Heart right ventricle (tissue), 16 donors: ENCODE measurements at regions not wholly inside any gene's neighbourhood (a gene's known extent, or its start where the extent isn't known, plus 50 kb on each side); places are given as distances from the start of the nearest gene placed in this dataset.

Source experiments
- ATAC-seq, 8 donors: fragments of 200-7000 bp; cut with Tn5 transposase; one replicate each; pipeline ENCODE4 v1.9.1; 2020; ENCODE audit warnings: mild to moderate bottlenecking in 8 of 8, moderate library complexity in 8 of 8, moderate number of reproducible peaks in 1 of 8
- DNase-seq, 2 donors: peaks; one replicate each; pipeline ENCODE4 v3.0.0-alpha.2; 2020
- H3K27ac ChIP-seq, 10 donors: fragments of 200-600 bp; sonication (generic) in 2 of 10; one replicate each; pipeline versions ENCODE4 v1.5.0 to v1.8.0; 2020 to 2022; ENCODE audit warnings: mild to moderate bottlenecking in 3 of 10
- H3K27me3 ChIP-seq, 7 donors: fragments of 200-600 bp; one replicate each; pipeline ENCODE4 v1.8.0; 2021 to 2022; ENCODE audit warnings: mild to moderate bottlenecking in 2 of 7
- H3K36me3 ChIP-seq, 9 donors: fragments of 200-600 bp; sonication (generic) in 1 of 9; one replicate each; pipeline versions ENCODE4 v1.5.0 to v1.8.0; 2020 to 2022; ENCODE audit warnings: mild to moderate bottlenecking in 2 of 9
- H3K4me1 ChIP-seq, 9 donors: fragments of 200-600 bp; sonication (generic) in 1 of 9; one replicate each; pipeline versions ENCODE4 v1.5.0 to v1.8.0; 2020 to 2022; ENCODE audit warnings: mild to moderate bottlenecking in 4 of 9
- H3K4me3 ChIP-seq, 10 donors: fragments of 200-600 bp; sonication (generic) in 2 of 10; one replicate each; pipeline versions ENCODE4 v1.5.0 to v1.8.0; 2020 to 2022; ENCODE audit warnings: mild to moderate bottlenecking in 7 of 10, moderate library complexity in 2 of 10
- H3K9me3 ChIP-seq, 11 donors: fragments of 200-600 bp in 10 of 11; sonication (generic) in 2 of 11; one replicate each; pipeline versions ENCODE4 v1.5.0 to v1.8.0; 2013 to 2022; ENCODE audit warnings: mild to moderate bottlenecking in 2 of 11, control low read depth in 1 of 11, moderate library complexity in 1 of 11
- CTCF ChIP-seq, 9 donors: fragments of 200-600 bp; sonication (generic) in 2 of 9; IDR thresholded peaks; one replicate each; pipeline versions ENCODE4 v1.5.0 to v1.8.0; 2021 to 2022; ENCODE audit warnings: antibody characterized with exemption in 9 of 9, mild to moderate bottlenecking in 5 of 9, moderate library complexity in 1 of 9
- WGBS, 2 donors: extraction: QIAGEN DNeasy Blood & Tissue Kit; methylation state at CpG; one replicate each; pipeline ENCODE4 v1.1.7; 2013; ENCODE audit warnings: inconsistent platforms in 1 of 2; 5-methylcytosine and 5-hydroxymethylcytosine counted together
- intact Hi-C, 10 donors: fragments of 100-400 bp; cut with DNase I; formaldehyde crosslinking; loops; one replicate each; pipeline versions ENCODE4 v1.11.1 to v1.14.2; 2022
- donor health status: Arrhythmogenic right ventricular cardiomyopathy.
- donor health status: ischemic (EF 13 %, LVEDD 7.1; RV severe dilation, severe dysfunction).
- donor health status: healthy with polysubstance abuse.
- donor health status: DM: no; HTN: yes; CAD: no.
- donor health status: DM: no; HTN: no; CAD: no.
- donor health status: ischemic (EF 25% LVEDD 6.9; RV normal size, moderate dysfunction).
- donor health status: ischemic (EF 25% LVEDD 5.7; RV mildly dilated, moderate dysfunction).
- donor health status: healthy.
- donor health status: DM: yes; HTN: yes; CAD: no.
- donor health status: Ischemic cardiomyopathy.
- donor health status: ischemic (EF 35%, LVEDD 5.7; RV mildly dilated, moderate dysfunction).
- donor health status: nonischemic (EF 11% LVEDD 7.7; RV severe dilation, severe dysfunction).
- donor health status: DM: yes; HTN: yes; CAD: no.
- donor health status: PGD.
- donor health status: ischemic (EF 29% LVEDD 5.4; RV normal size, mild dysfunction).
- donor health status: nonischemic (EF 23%, LVEDD 6.1; RV moderate dilation, normal function).

- DNase-seq (no peak), ATAC-seq (no peak)
- H3K27me3 ChIP-seq: peaks cover 0 to 25% (median 0%) of the 10 kb centered on the region in 7 donors
- 45 to 48% methylated on average over 3 of the region's 3 CpGs for WGBS, 2 donors
- H3K27ac ChIP-seq: no peak overlapping the region
- H3K4me3 ChIP-seq: no peak overlapping the region
- H3K4me1 ChIP-seq: no peaks in the 10 kb centered on the region
- no peak for TF ChIP-seq CTCF (IDR thresholded peaks at IDR 0.05)
- intact Hi-C loops: no loop called here
- no peaks in the 10 kb centered on the region for H3K36me3 ChIP-seq
- no peaks in the 10 kb centered on the region for H3K9me3 ChIP-seq
Measured at GRCh38 chr2:75764611-75765010, 53.9 kb upstream of the GCFC2 start.
